Endodermal cell (in vitro differentiated cells): ENCODE measurements at regions not wholly inside any gene's neighbourhood (a gene's known extent, or its start where the extent isn't known, plus 50 kb on each side); places are given as distances from the start of the nearest gene placed in this dataset.

Experiments used
- DNase-seq: peaks from one replicate; pipeline ENCODE4 v3.0.0-alpha.2; 2017
- H3K27ac ChIP-seq: 2 replicates; pipeline ENCODE4 v1.5.1; 2013; ENCODE audit warnings: mild to moderate bottlenecking, low read depth, low read length, moderate library complexity
- H3K27me3 ChIP-seq: 2 replicates; pipeline ENCODE4 v1.6.1; 2013; ENCODE audit warnings: mild to moderate bottlenecking, low read length, moderate library complexity; ENCODE audit not compliant: insufficient read depth, control insufficient read depth, poor library complexity, severe bottlenecking
- H3K36me3 ChIP-seq: 2 replicates; pipeline ENCODE4 v1.7.0; 2013; ENCODE audit warnings: mild to moderate bottlenecking, low read length, moderate library complexity; ENCODE audit not compliant: control insufficient read depth, insufficient read depth
- H3K4me1 ChIP-seq: one replicate; pipeline ENCODE4 v1.7.0; 2013; ENCODE audit warnings: low read length; ENCODE audit not compliant: control insufficient read depth, insufficient read depth
- H3K4me3 ChIP-seq: 2 replicates; pipeline ENCODE4 v1.5.1; 2013; ENCODE audit warnings: mild to moderate bottlenecking, low read length, moderate library complexity
- H3K9ac ChIP-seq: 2 replicates; pipeline ENCODE4 v1.6.1; 2013; ENCODE audit warnings: mild to moderate bottlenecking, low read length, moderate library complexity; ENCODE audit not compliant: poor library complexity, severe bottlenecking; ENCODE audit errors: extremely low read depth
- H3K9me3 ChIP-seq: 2 replicates; pipeline ENCODE4 v1.6.1; 2013; ENCODE audit warnings: mild to moderate bottlenecking, low read length, moderate library complexity; ENCODE audit not compliant: control insufficient read depth
- H3K27ac Mint-ChIP-seq: 2 replicates; pipeline ENCODE4 v1.8.0; 2020; ENCODE audit warnings: mixed read lengths
- H3K27me3 Mint-ChIP-seq: 2 replicates; pipeline ENCODE4 v1.8.0; 2021; ENCODE audit warnings: mild to moderate bottlenecking, mixed read lengths; ENCODE audit not compliant: insufficient read depth
- H3K36me3 Mint-ChIP-seq: 2 replicates; pipeline ENCODE4 v1.8.0; 2020; ENCODE audit warnings: low read depth, mixed read lengths
- H3K4me1 Mint-ChIP-seq: 2 replicates; pipeline ENCODE4 v1.8.0; 2020; ENCODE audit warnings: mixed read lengths
- H3K4me3 Mint-ChIP-seq: 2 replicates; pipeline ENCODE4 v1.8.0; 2020; ENCODE audit warnings: mild to moderate bottlenecking, moderate library complexity, mixed read lengths
- H3K9me3 Mint-ChIP-seq: 2 replicates; pipeline ENCODE4 v1.8.0; 2020; ENCODE audit warnings: mild to moderate bottlenecking, mixed read lengths
- CTCF ChIP-seq: fragments of 200-600 bp; sonication (generic); conservative IDR thresholded peaks from 2 replicates; pipeline ENCODE4 v1.5.0; 2021; ENCODE audit warnings: antibody characterized with exemption, mild to moderate bottlenecking
- WGBS, 2 experiments: methylation state at CpG; one replicate each; pipeline versions ENCODE4 v1.1.5 to v1.1.7; 2013; ENCODE audit warnings: missing lambda C conversion rate in 2 of 2, mixed read lengths in 1 of 2; ENCODE audit not compliant: insufficient coverage in 1 of 2, insufficient read length in 1 of 2; 5-methylcytosine and 5-hydroxymethylcytosine counted together

GRCh38 chr2:200084036-200084435, 128.7 kb downstream of the MAIP1 start:
- H3K36me3 ChIP-seq = no peaks in the 10 kb centered on the region
- no peak overlapping the region for H3K9ac ChIP-seq
- Mint-ChIP-seq H3K4me3 (no peak overlapping the region), H3K9me3 (no peaks in the 10 kb centered on the region), H3K36me3 (no peaks in the 10 kb centered on the region), H3K27me3 (no peaks in the 10 kb centered on the region), H3K27ac (no peak overlapping the region), H3K4me1 (peaks cover 21% of the 10 kb centered on the region)
- H3K4me1 ChIP-seq = peaks cover 9% of the 10 kb centered on the region
- H3K27me3 ChIP-seq = no peaks in the 10 kb centered on the region
- H3K4me3 ChIP-seq = no peak overlapping the region
- H3K27ac ChIP-seq = no peak overlapping the region
- H3K9me3 ChIP-seq = no peaks in the 10 kb centered on the region
- no peak for DNase-seq
- TF ChIP-seq CTCF = no peak

GRCh38 chr2:200086911-200087310, 131.5 kb downstream of the MAIP1 start:
- H3K27ac Mint-ChIP-seq = no peak overlapping the region
- no peaks in the 10 kb centered on the region for H3K36me3 Mint-ChIP-seq
- TF ChIP-seq CTCF = no peak
- H3K27ac ChIP-seq = no peak overlapping the region
- H3K9me3 Mint-ChIP-seq = no peaks in the 10 kb centered on the region
- no peak overlapping the region for H3K9ac ChIP-seq
- WGBS, 2 experiments = 94 to 95% methylated on average over 9 of the region's 9 CpGs
- peaks cover 26% of the 10 kb centered on the region for H3K4me1 ChIP-seq
- no peaks in the 10 kb centered on the region for H3K27me3 ChIP-seq
- no peaks in the 10 kb centered on the region for H3K27me3 Mint-ChIP-seq
- no peaks in the 10 kb centered on the region for H3K36me3 ChIP-seq
- no peak overlapping the region for H3K4me3 Mint-ChIP-seq
- no peak for DNase-seq
- no peak overlapping the region for H3K4me3 ChIP-seq
- no peaks in the 10 kb centered on the region for H3K9me3 ChIP-seq
- H3K4me1 Mint-ChIP-seq = peaks cover 38% of the 10 kb centered on the region

GRCh38 chr2:200087451-200087850, 132.1 kb downstream of the MAIP1 start:
- Histone ChIP-seq H3K4me1 (peaks cover 26% of the 10 kb centered on the region), H3K36me3 (no peaks in the 10 kb centered on the region), H3K27ac (no peak overlapping the region), H3K9ac (no peak overlapping the region), H3K27me3 (no peaks in the 10 kb centered on the region), H3K9me3 (no peaks in the 10 kb centered on the region), H3K4me3 (no peak overlapping the region)
- Mint-ChIP-seq H3K4me3 (no peak overlapping the region), H3K4me1 (peaks cover 43% of the 10 kb centered on the region), H3K27me3 (no peaks in the 10 kb centered on the region), H3K36me3 (no peaks in the 10 kb centered on the region), H3K9me3 (no peaks in the 10 kb centered on the region), H3K27ac (no peak overlapping the region)
- DNase-seq = no peak
- WGBS, 2 experiments = 86 to 100% methylated on average over 3 to 5 of the region's 5 CpGs
- no peak for TF ChIP-seq CTCF
